Activated T-cell treated with anti-CD3 and anti-CD28 coated beads, Interleukin-2, amount 50 U/mL, for 4 hours (primary cell): ENCODE measurements at regions not wholly inside any gene's neighbourhood (a gene's known extent, or its start where the extent isn't known, plus 50 kb on each side); places are given as distances from the start of the nearest gene placed in this dataset.
"Not testable (repeated sequence)": the region's sequence is repeated elsewhere in the genome, so short reads cannot be mapped to it uniquely, and the experiment has no call there.

Experiments
- ATAC-seq, 2 donors: fragments of 200-7000 bp; cut with Tn5 transposase; one replicate each; pipeline ENCODE4 v1.10.0; 2021
- DNase-seq: peaks from one replicate; pipeline ENCODE4 v3.0.0-alpha.2; 2020
- H3K27me3 Mint-ChIP-seq: one replicate; pipeline ENCODE4 v1.8.0; 2021; ENCODE audit warnings: low read depth, mixed read lengths
- H3K36me3 Mint-ChIP-seq: one replicate; pipeline ENCODE4 v1.8.0; 2022; ENCODE audit warnings: mixed read lengths; ENCODE audit not compliant: insufficient read depth
- H3K4me1 Mint-ChIP-seq: one replicate; pipeline ENCODE4 v1.8.0; 2021; ENCODE audit warnings: low read depth, mixed read lengths
- H3K4me3 Mint-ChIP-seq: one replicate; pipeline ENCODE4 v1.8.0; 2021; ENCODE audit warnings: mild to moderate bottlenecking, moderate library complexity, mixed read lengths
- H3K9me3 Mint-ChIP-seq: one replicate; pipeline ENCODE4 v1.8.0; 2021; ENCODE audit warnings: mixed read lengths

DNA sequence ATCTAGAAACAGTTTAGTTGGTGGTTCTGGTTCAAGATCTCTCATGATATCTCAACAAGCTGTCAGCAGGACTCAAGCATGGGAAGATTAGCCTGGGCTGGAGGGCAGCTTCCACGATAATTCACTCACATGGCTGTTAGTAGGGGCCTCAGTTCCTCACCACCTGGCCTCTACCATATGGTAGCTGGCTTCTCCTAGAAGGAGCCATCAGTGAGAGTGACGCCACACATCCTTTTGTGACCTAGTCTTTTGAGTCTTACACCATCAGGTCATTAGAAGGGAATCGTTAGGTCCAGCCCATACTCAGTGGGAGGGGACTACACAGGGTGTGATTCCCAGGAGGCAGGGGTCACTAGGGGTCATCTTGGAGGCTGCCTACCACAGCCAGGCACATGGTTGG is 239.3 kb upstream of the PLPP4 start:
- Mint-ChIP-seq H3K9me3 (peaks cover 3% of the 10 kb centered on the region), H3K4me3 (no peak overlapping the region), H3K27me3 (no peaks in the 10 kb centered on the region), H3K36me3 (no peaks in the 10 kb centered on the region), H3K4me1 (no peaks in the 10 kb centered on the region)
- no peak for DNase-seq
- no peak for ATAC-seq

GRCh38 chr10:120221873-120222485 is 235.0 kb upstream of the PLPP4 start:
- DNase-seq (no peak), ATAC-seq (no peak)
- H3K36me3 Mint-ChIP-seq, result no peaks in the 10 kb centered on the region
- H3K9me3 Mint-ChIP-seq, result no peaks in the 10 kb centered on the region
- H3K4me3 Mint-ChIP-seq, result no peak overlapping the region
- no peaks in the 10 kb centered on the region for H3K27me3 Mint-ChIP-seq
- no peaks in the 10 kb centered on the region for H3K4me1 Mint-ChIP-seq

GRCh38 chr10:120229641-120230040 is 227.4 kb upstream of the PLPP4 start:
- H3K4me1 Mint-ChIP-seq, result no peaks in the 10 kb centered on the region
- ATAC-seq, result no peak
- no peak for DNase-seq
- H3K36me3 Mint-ChIP-seq, result no peaks in the 10 kb centered on the region
- no peak overlapping the region for H3K4me3 Mint-ChIP-seq
- H3K9me3 Mint-ChIP-seq, result no peaks in the 10 kb centered on the region
- H3K27me3 Mint-ChIP-seq, result no peaks in the 10 kb centered on the region

- not testable (repeated sequence) for H3K4me1 Mint-ChIP-seq, H3K9me3 Mint-ChIP-seq, H3K4me3 Mint-ChIP-seq, ATAC-seq, H3K36me3 Mint-ChIP-seq, DNase-seq, H3K27me3 Mint-ChIP-seq
Measured at GRCh38 chr10:120239695-120240094, 217.3 kb upstream of the PLPP4 start.

GRCh38 chr10:120251821-120252442 is 205.1 kb upstream of the PLPP4 start:
- peaks cover 16% of the 10 kb centered on the region for H3K27me3 Mint-ChIP-seq
- peaks cover 3% of the 10 kb centered on the region for H3K9me3 Mint-ChIP-seq
- ATAC-seq, result no peak
- H3K4me1 Mint-ChIP-seq, result no peaks in the 10 kb centered on the region
- no peak overlapping the region for H3K4me3 Mint-ChIP-seq
- no peak for DNase-seq
- H3K36me3 Mint-ChIP-seq, result no peaks in the 10 kb centered on the region

GRCh38 chr10:120253131-120253530 is 203.9 kb upstream of the PLPP4 start:
- DNase-seq (no peak), ATAC-seq (no peak)
- Mint-ChIP-seq H3K9me3 (peaks cover 3% of the 10 kb centered on the region), H3K4me1 (no peaks in the 10 kb centered on the region), H3K27me3 (peaks cover 16% of the 10 kb centered on the region), H3K4me3 (no peak overlapping the region), H3K36me3 (no peaks in the 10 kb centered on the region)

DNA sequence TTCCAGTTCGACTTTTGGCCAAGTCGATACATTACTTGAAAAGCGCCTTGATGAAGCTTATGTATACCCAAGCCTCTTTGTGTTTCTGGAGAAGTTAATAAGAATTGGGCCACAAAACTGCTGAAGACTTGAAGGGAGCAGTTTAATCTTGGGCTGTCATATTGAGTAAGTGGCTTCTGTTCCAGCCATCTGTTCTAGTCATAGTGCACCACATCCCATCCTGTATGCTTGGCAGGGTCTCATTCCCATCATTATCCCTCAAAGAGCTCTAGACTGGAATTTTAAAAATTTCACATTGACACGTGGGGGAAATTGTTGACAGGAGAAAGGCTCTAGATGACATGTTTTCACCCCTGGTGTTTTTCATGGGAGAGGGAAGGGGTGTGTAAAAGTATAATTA is 196.6 kb upstream of the PLPP4 start:
- Mint-ChIP-seq H3K4me3 (no peak overlapping the region), H3K27me3 (peaks cover 27% of the 10 kb centered on the region), H3K9me3 (peaks cover 3% of the 10 kb centered on the region), H3K4me1 (no peaks in the 10 kb centered on the region), H3K36me3 (no peaks in the 10 kb centered on the region)
- ATAC-seq, result no peak
- DNase-seq, result no peak

DNA sequence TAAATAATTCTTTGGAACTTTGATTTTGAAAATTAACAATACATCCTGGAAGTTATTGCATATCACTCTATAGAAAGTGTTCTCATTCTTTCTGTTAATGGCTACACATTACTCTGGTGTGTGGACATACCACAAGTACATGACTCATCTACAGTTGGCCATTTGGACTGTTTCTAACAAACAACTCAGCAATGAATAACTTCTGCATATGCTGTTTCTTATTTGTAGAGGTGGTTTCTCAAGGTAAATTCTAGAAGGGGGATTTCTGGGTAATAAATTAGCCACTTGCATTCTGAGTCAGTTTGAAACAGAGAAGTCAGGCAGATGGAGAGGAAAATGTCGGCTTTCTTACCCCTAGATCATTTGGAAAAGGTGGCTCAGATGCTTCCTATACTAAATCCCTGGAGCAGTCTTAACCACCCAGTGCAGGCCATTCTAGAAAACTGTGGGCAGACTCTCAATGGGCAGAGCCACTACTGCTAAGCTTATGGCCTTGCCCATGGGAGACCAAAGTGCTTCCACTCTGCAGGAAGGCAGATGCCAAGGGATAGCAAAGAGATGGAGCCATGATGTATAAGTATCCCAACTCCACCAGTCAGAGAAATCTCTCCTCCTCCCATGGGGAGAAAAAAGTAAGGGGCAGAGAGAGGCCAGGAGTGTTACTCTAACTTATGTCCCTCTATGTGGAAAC is 194.0 kb upstream of the PLPP4 start:
- no peak for DNase-seq
- Mint-ChIP-seq H3K9me3 (no peaks in the 10 kb centered on the region), H3K27me3 (peaks cover 24% of the 10 kb centered on the region), H3K36me3 (no peaks in the 10 kb centered on the region), H3K4me3 (no peak overlapping the region), H3K4me1 (no peaks in the 10 kb centered on the region)
- ATAC-seq, result no peak

- ATAC-seq, result no peak
- Mint-ChIP-seq H3K27me3 (peaks cover 24% of the 10 kb centered on the region), H3K36me3 (no peaks in the 10 kb centered on the region), H3K9me3 (no peaks in the 10 kb centered on the region), H3K4me3 (no peak overlapping the region), H3K4me1 (no peaks in the 10 kb centered on the region)
- no peak for DNase-seq
Measured at GRCh38 chr10:120266022-120266421, 191.0 kb upstream of the PLPP4 start.

DNA sequence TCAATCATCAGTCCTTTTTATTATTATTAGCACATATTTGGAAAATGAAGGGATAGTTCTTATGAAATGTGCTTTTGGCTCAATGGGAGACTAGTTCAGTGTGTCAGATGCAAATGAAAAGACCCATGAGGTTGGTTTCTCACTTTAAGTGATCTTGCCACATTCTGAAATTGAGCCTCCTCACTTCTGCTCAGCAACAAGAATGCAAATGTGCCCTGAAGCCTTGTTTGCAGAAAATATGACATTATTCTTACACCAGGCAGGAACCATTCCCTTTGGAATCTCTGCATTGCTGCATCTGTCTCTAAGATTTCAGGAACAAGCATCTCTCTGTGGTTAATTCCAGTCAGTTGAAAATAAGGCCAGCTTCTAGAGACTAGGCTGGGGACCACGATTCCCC is 186.1 kb upstream of the PLPP4 start:
- no peaks in the 10 kb centered on the region for H3K9me3 Mint-ChIP-seq
- H3K4me1 Mint-ChIP-seq, result no peaks in the 10 kb centered on the region
- no peak overlapping the region for H3K4me3 Mint-ChIP-seq
- peaks cover 4% of the 10 kb centered on the region for H3K27me3 Mint-ChIP-seq
- DNase-seq, result no peak
- H3K36me3 Mint-ChIP-seq, result no peaks in the 10 kb centered on the region
- ATAC-seq, result no peak

- ATAC-seq (no peak), DNase-seq (no peak)
- no peaks in the 10 kb centered on the region for H3K4me1 Mint-ChIP-seq
- no peaks in the 10 kb centered on the region for H3K9me3 Mint-ChIP-seq
- H3K36me3 Mint-ChIP-seq, result no peaks in the 10 kb centered on the region
- peaks cover 8% of the 10 kb centered on the region for H3K27me3 Mint-ChIP-seq
- no peak overlapping the region for H3K4me3 Mint-ChIP-seq
Measured at GRCh38 chr10:120271696-120272095, 185.3 kb upstream of the PLPP4 start.

- no peak for ATAC-seq
- no peak for DNase-seq
- no peaks in the 10 kb centered on the region for H3K36me3 Mint-ChIP-seq
- H3K27me3 Mint-ChIP-seq, result peaks cover 11% of the 10 kb centered on the region
- H3K4me1 Mint-ChIP-seq, result no peaks in the 10 kb centered on the region
- no peaks in the 10 kb centered on the region for H3K9me3 Mint-ChIP-seq
- H3K4me3 Mint-ChIP-seq, result no peak overlapping the region
Measured at GRCh38 chr10:120272350-120272749, 184.7 kb upstream of the PLPP4 start.

GRCh38 chr10:120278069-120278468 is 179.0 kb upstream of the PLPP4 start:
- no peak for DNase-seq
- Mint-ChIP-seq H3K27me3 (peaks cover 15% of the 10 kb centered on the region), H3K4me3 (no peak overlapping the region), H3K9me3 (no peaks in the 10 kb centered on the region), H3K4me1 (no peaks in the 10 kb centered on the region), H3K36me3 (no peaks in the 10 kb centered on the region)
- no peak for ATAC-seq

DNA sequence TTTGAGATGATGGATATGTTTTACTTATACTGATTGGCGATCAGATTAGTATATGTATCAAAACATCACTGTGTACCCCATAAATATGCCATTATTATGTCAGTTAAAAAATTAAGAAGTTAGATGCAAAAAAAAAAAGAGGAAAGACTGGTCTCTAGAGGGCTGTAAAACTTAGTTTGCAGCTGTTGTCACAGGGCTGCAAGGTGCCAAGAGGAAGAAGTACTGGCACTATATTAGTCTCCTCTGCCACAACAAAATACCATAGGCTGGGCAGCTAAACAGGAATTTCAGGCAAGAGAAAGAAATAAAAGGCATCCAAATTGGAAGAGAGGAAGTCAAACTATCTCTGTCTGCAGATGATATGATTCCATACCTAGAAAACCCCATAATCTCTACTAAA is 177.8 kb upstream of the PLPP4 start:
- DNase-seq (no peak), ATAC-seq (no peak)
- no peak overlapping the region for H3K4me3 Mint-ChIP-seq
- H3K4me1 Mint-ChIP-seq, result no peaks in the 10 kb centered on the region
- H3K9me3 Mint-ChIP-seq, result no peaks in the 10 kb centered on the region
- H3K36me3 Mint-ChIP-seq, result no peaks in the 10 kb centered on the region
- H3K27me3 Mint-ChIP-seq, result peaks cover 15% of the 10 kb centered on the region

GRCh38 chr10:120282421-120282820 is 174.6 kb upstream of the PLPP4 start:
- H3K9me3 Mint-ChIP-seq, result no peaks in the 10 kb centered on the region
- ATAC-seq (no peak), DNase-seq (no peak)
- H3K4me3 Mint-ChIP-seq, result no peak overlapping the region
- H3K4me1 Mint-ChIP-seq, result no peaks in the 10 kb centered on the region
- no peaks in the 10 kb centered on the region for H3K36me3 Mint-ChIP-seq
- H3K27me3 Mint-ChIP-seq, result peaks cover 5% of the 10 kb centered on the region
